ENCODE measurements at regions not wholly inside any gene's neighbourhood (a gene's known extent, or its start where the extent isn't known, plus 50 kb on each side); places are given as distances from the start of the nearest gene placed in this dataset.

- no peak for DNase-seq
These were observed 63.9 kb upstream of the PIM1 start for GRCh38 chr6:37106051-37106363.

- no peak for DNase-seq
These were observed 63.4 kb upstream of the PIM1 start for GRCh38 chr6:37106554-37106953.

- DNase-seq: no peak
These were observed 62.9 kb upstream of the PIM1 start for GRCh38 chr6:37106982-37107491.

- peak; percentile 35 for DNase-seq
These were observed 60.0 kb upstream of the PIM1 start for GRCh38 chr6:37109714-37110499.

- no peak for DNase-seq
These were observed 59.2 kb upstream of the PIM1 start for GRCh38 chr6:37110500-37111461.

- DNase-seq: no peak
These were observed 56.0 kb upstream of the PIM1 start for GRCh38 chr6:37113976-37114375.

- DNase-seq: no peak
These were observed 55.3 kb upstream of the PIM1 start for GRCh38 chr6:37114612-37115011.

- no peak for DNase-seq
These were observed 54.6 kb upstream of the PIM1 start for GRCh38 chr6:37115236-37115895.

- DNase-seq: no peak
These were observed 53.6 kb upstream of the PIM1 start for GRCh38 chr6:37116326-37116725.

GRCh38 chr6:37119387-37119886, 50.5 kb upstream of the PIM1 start:
- no peak for DNase-seq
